Trophoblast cell (in vitro differentiated cells and primary cell): ENCODE measurements at regions not wholly inside any gene's neighbourhood (a gene's known extent, or its start where the extent isn't known, plus 50 kb on each side); places are given as distances from the start of the nearest gene placed in this dataset.

ENCODE experiments used
- DNase-seq, 2 donors: peaks; one replicate each; pipeline ENCODE4 v3.0.0-alpha.2; 2016
- H2AFZ ChIP-seq: 2 replicates; pipeline ENCODE4 v1.6.1; 2013; ENCODE audit warnings: low read length, moderate library complexity, mild to moderate bottlenecking; ENCODE audit not compliant: insufficient read depth, poor library complexity
- H2AK5ac ChIP-seq: 2 replicates; pipeline ENCODE4 v1.6.1; 2013; ENCODE audit warnings: mild to moderate bottlenecking, low read length
- H2BK120ac ChIP-seq: 2 replicates; pipeline ENCODE4 v1.6.1; 2013; ENCODE audit warnings: low read length, mild to moderate bottlenecking, moderate library complexity; ENCODE audit not compliant: insufficient read depth, poor library complexity
- H2BK12ac ChIP-seq: 2 replicates; pipeline ENCODE4 v1.6.1; 2013; ENCODE audit warnings: mild to moderate bottlenecking, low read length, moderate library complexity
- H2BK5ac ChIP-seq: 2 replicates; pipeline ENCODE4 v1.6.1; 2013; ENCODE audit warnings: low read length, low read depth, moderate library complexity, mild to moderate bottlenecking; ENCODE audit not compliant: poor library complexity
- H3K14ac ChIP-seq: 2 replicates; pipeline ENCODE4 v1.6.1; 2013; ENCODE audit warnings: mild to moderate bottlenecking, low read length
- H3K18ac ChIP-seq: 2 replicates; pipeline ENCODE4 v1.6.1; 2013; ENCODE audit warnings: mild to moderate bottlenecking, low read length
- H3K23ac ChIP-seq: 2 replicates; pipeline ENCODE4 v1.6.1; 2013; ENCODE audit warnings: low read length
- H3K27ac ChIP-seq: 2 replicates; pipeline ENCODE4 v1.5.1; 2013; ENCODE audit warnings: low read depth, mild to moderate bottlenecking, inconsistent platforms, low read length, moderate library complexity
- H3K27me3 ChIP-seq: 2 replicates; pipeline ENCODE4 v1.6.1; 2013; ENCODE audit warnings: inconsistent platforms, mild to moderate bottlenecking, low read length, moderate library complexity; ENCODE audit not compliant: insufficient read depth
- H3K36me3 ChIP-seq, 2 experiments: 1 replicate in 1 of 2; 2 replicates in 1 of 2; pipeline ENCODE4 v1.6.1; 2013; ENCODE audit warnings: low read length in 2 of 2, mild to moderate bottlenecking in 2 of 2, moderate library complexity in 1 of 2; ENCODE audit not compliant: insufficient read depth in 2 of 2, control insufficient read depth in 1 of 2
- H3K4ac ChIP-seq: 2 replicates; pipeline ENCODE4 v1.6.1; 2013; ENCODE audit warnings: low read depth, mild to moderate bottlenecking, low read length, moderate library complexity
- H3K4me1 ChIP-seq, 2 experiments: 1 replicate in 1 of 2; 2 replicates in 1 of 2; pipeline ENCODE4 v1.6.1; 2013; ENCODE audit warnings: low read length in 2 of 2, mild to moderate bottlenecking in 2 of 2, moderate library complexity in 1 of 2; ENCODE audit not compliant: insufficient read depth in 2 of 2, control insufficient read depth in 1 of 2
- H3K4me2 ChIP-seq: 2 replicates; pipeline ENCODE4 v1.6.1; 2013; ENCODE audit warnings: inconsistent platforms, mild to moderate bottlenecking, low read length, moderate library complexity
- H3K4me3 ChIP-seq: 2 replicates; pipeline ENCODE4 v1.5.1; 2013; ENCODE audit warnings: mild to moderate bottlenecking, low read depth, low read length, inconsistent platforms
- H3K79me1 ChIP-seq: one replicate; pipeline ENCODE4 v1.6.1; 2013; ENCODE audit warnings: low read length
- H3K79me2 ChIP-seq: 2 replicates; pipeline ENCODE4 v1.6.1; 2013; ENCODE audit warnings: low read length, mild to moderate bottlenecking; ENCODE audit not compliant: control insufficient read depth, insufficient read depth, poor library complexity
- H3K9ac ChIP-seq: 2 replicates; pipeline ENCODE4 v1.6.1; 2013; ENCODE audit warnings: mild to moderate bottlenecking, low read length
- H3K9me3 ChIP-seq: 2 replicates; pipeline ENCODE4 v1.6.1; 2013; ENCODE audit warnings: low read depth, mild to moderate bottlenecking, control low read depth, inconsistent platforms, low read length; ENCODE audit not compliant: insufficient read depth
- H4K12ac ChIP-seq: 2 replicates; pipeline ENCODE4 v1.6.1; 2013; ENCODE audit warnings: low read depth, mild to moderate bottlenecking, low read length, moderate library complexity
- H4K8ac ChIP-seq: 2 replicates; pipeline ENCODE4 v1.6.1; 2013; ENCODE audit warnings: low read depth, mild to moderate bottlenecking, low read length, moderate library complexity
- H4K91ac ChIP-seq: one replicate; pipeline ENCODE4 v1.6.1; 2013; ENCODE audit warnings: low read depth, mild to moderate bottlenecking, low read length, moderate library complexity
- WGBS: extraction: QIAGEN DNeasy Blood & Tissue Kit; methylation state at CpG from one replicate; pipeline ENCODE4 v1.1.7; 2013; ENCODE audit warnings: missing lambda C conversion rate; ENCODE audit not compliant: insufficient read length, insufficient coverage; ENCODE audit errors: extremely low coverage; 5-methylcytosine and 5-hydroxymethylcytosine counted together

GRCh38 chr11:106467501-106467900, 390.0 kb downstream of the AASDHPPT start:
- Histone ChIP-seq H3K27ac (no peak overlapping the region), H2AFZ (no peak overlapping the region), H2BK12ac (no peak overlapping the region), H3K14ac (no peak overlapping the region), H2BK120ac (no peak overlapping the region), H3K36me3 (no peaks in the 10 kb centered on the region), H2BK5ac (no peak overlapping the region), H4K8ac (no peak overlapping the region), H3K27me3 (no peaks in the 10 kb centered on the region), H3K4me2 (no peak overlapping the region), H4K91ac (no peak overlapping the region), H3K9ac (no peak overlapping the region), H3K9me3 (no peaks in the 10 kb centered on the region), H4K12ac (no peak overlapping the region), H3K4me3 (no peak overlapping the region), H3K18ac (no peak overlapping the region), H3K4ac (no peak overlapping the region), H2AK5ac (no peak overlapping the region), H3K79me2 (no peaks in the 10 kb centered on the region), H3K79me1 (peaks cover 5% of the 10 kb centered on the region), H3K23ac (no peak overlapping the region), H3K4me1 (peaks cover 3 to 5% of the 10 kb centered on the region in 2 experiments)
- DNase-seq, result no peak

GRCh38 chr11:106468086-106468485, 390.6 kb downstream of the AASDHPPT start:
- no peak overlapping the region for H4K91ac ChIP-seq
- H2AFZ ChIP-seq, result no peak overlapping the region
- no peaks in the 10 kb centered on the region for H3K36me3 ChIP-seq
- no peak overlapping the region for H2BK5ac ChIP-seq
- no peak overlapping the region for H2AK5ac ChIP-seq
- DNase-seq, result no peak
- no peaks in the 10 kb centered on the region for H3K27me3 ChIP-seq
- no peak overlapping the region for H2BK12ac ChIP-seq
- peaks cover 3 to 5% of the 10 kb centered on the region in 2 experiments for H3K4me1 ChIP-seq
- H3K4ac ChIP-seq, result no peak overlapping the region
- no peak overlapping the region for H3K23ac ChIP-seq
- no peak overlapping the region for H3K18ac ChIP-seq
- no peak overlapping the region for H4K8ac ChIP-seq
- H3K9me3 ChIP-seq, result no peaks in the 10 kb centered on the region
- no peak overlapping the region for H3K4me3 ChIP-seq
- no peak overlapping the region for H3K14ac ChIP-seq
- no peaks in the 10 kb centered on the region for H3K79me2 ChIP-seq
- no CpG with 5 or more reads among the region's 3 CpGs for WGBS
- no peak overlapping the region for H3K9ac ChIP-seq
- H2BK120ac ChIP-seq, result no peak overlapping the region
- H4K12ac ChIP-seq, result no peak overlapping the region
- H3K79me1 ChIP-seq, result peaks cover 5% of the 10 kb centered on the region
- H3K27ac ChIP-seq, result no peak overlapping the region
- H3K4me2 ChIP-seq, result no peak overlapping the region

DNA sequence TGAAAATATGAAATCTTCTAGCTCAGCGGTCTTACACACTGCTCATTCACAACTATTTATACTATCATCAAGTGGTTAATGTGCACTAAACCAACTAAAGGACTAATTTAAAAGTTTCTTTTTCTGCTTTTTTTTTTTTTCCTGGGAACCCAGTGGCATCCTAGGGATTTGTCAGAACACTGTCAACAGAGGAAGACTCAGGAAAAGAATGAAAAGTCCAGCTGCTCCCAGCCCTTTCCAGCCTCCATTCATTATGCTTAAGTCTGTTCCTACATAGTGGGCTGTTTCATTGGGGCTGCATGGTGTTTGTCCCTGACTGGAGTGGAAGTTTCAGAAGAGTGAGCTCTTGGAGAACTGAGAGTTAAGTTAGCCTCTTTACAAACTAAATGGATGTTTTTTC, 391.1 kb downstream of the AASDHPPT start:
- H3K79me1 ChIP-seq, result peaks cover 5% of the 10 kb centered on the region
- no peak overlapping the region for H3K18ac ChIP-seq
- no peak overlapping the region for H4K12ac ChIP-seq
- no peak overlapping the region for H3K4ac ChIP-seq
- no peak overlapping the region for H2BK12ac ChIP-seq
- no peak overlapping the region for H2BK5ac ChIP-seq
- H3K14ac ChIP-seq, result no peak overlapping the region
- no peak overlapping the region for H2AFZ ChIP-seq
- no peak overlapping the region for H2AK5ac ChIP-seq
- no peak overlapping the region for H3K27ac ChIP-seq
- WGBS, result no CpG with 5 or more reads among the region's 1 CpG
- no peak overlapping the region for H2BK120ac ChIP-seq
- no peaks in the 10 kb centered on the region for H3K36me3 ChIP-seq
- no peak for DNase-seq
- H4K8ac ChIP-seq, result no peak overlapping the region
- peaks cover 3 to 5% of the 10 kb centered on the region in 2 experiments for H3K4me1 ChIP-seq
- H3K4me2 ChIP-seq, result no peak overlapping the region
- no peak overlapping the region for H3K9ac ChIP-seq
- H3K4me3 ChIP-seq, result no peak overlapping the region
- no peaks in the 10 kb centered on the region for H3K9me3 ChIP-seq
- H4K91ac ChIP-seq, result no peak overlapping the region
- H3K79me2 ChIP-seq, result no peaks in the 10 kb centered on the region
- H3K27me3 ChIP-seq, result no peaks in the 10 kb centered on the region
- H3K23ac ChIP-seq, result no peak overlapping the region

GRCh38 chr11:106470230-106470629, 392.8 kb downstream of the AASDHPPT start:
- Histone ChIP-seq H2BK12ac (no peak overlapping the region), H3K27ac (no peak overlapping the region), H3K4me2 (no peak overlapping the region), H3K9me3 (no peaks in the 10 kb centered on the region), H3K36me3 (no peaks in the 10 kb centered on the region), H3K9ac (no peak overlapping the region), H3K4me1 (peaks cover under 1 to 5% of the 10 kb centered on the region in 2 experiments), H2AFZ (no peak overlapping the region), H3K23ac (no peak overlapping the region), H3K27me3 (no peaks in the 10 kb centered on the region), H4K8ac (no peak overlapping the region), H3K79me2 (no peaks in the 10 kb centered on the region), H3K4ac (no peak overlapping the region), H2AK5ac (no peak overlapping the region), H3K79me1 (peaks cover 2% of the 10 kb centered on the region), H2BK5ac (no peak overlapping the region), H3K18ac (no peak overlapping the region), H2BK120ac (no peak overlapping the region), H3K4me3 (no peak overlapping the region), H4K12ac (no peak overlapping the region), H4K91ac (peak overlapping the region; percentile 55), H3K14ac (no peak overlapping the region)
- no CpG with 5 or more reads among the region's 3 CpGs for WGBS
- DNase-seq, result no peak
